B cell (primary cell): ENCODE measurements at regions not wholly inside any gene's neighbourhood (a gene's known extent, or its start where the extent isn't known, plus 50 kb on each side); places are given as distances from the start of the nearest gene placed in this dataset.

Experiments used
- ATAC-seq: fragments of 200-7000 bp; cut with Tn5 transposase; one replicate; pipeline ENCODE4 v1.10.0; 2021; ENCODE audit warnings: low read depth, mild to moderate bottlenecking, moderate number of reproducible peaks, moderate library complexity
- CTCF ChIA-PET: fragments of 350-600 bp; sonication (Branson Sonifier 250); formaldehyde crosslinking; loops from one replicate; lab custom pipeline; 2021; ENCODE audit warnings: antibody characterized with exemption, inconsistent platforms; lab: Charles Lee
- POLR2A ChIA-PET: fragments of 350-600 bp; sonication (Branson Sonifier 250); formaldehyde crosslinking; loops from one replicate; lab custom pipeline; 2021; ENCODE audit warnings: antibody characterized with exemption; lab: Charles Lee
- DNase-seq: peaks from one replicate; pipeline ENCODE4 v3.0.0; 2013
- H2AFZ ChIP-seq: 2 replicates; pipeline ENCODE4 v1.6.1; 2012; ENCODE audit warnings: mild to moderate bottlenecking, low read depth, low read length; ENCODE audit not compliant: insufficient read depth, poor library complexity, severe bottlenecking
- H3K27ac ChIP-seq, 2 donors: 1 replicate in 1 of 2; 2 replicates in 1 of 2; pipeline ENCODE4 v1.5.1; 2012 to 2013; ENCODE audit warnings: low read length in 2 of 2, mild to moderate bottlenecking in 2 of 2, moderate library complexity in 1 of 2
- H3K27me3 ChIP-seq, 4 experiments: fragments of 200-600 bp in 1 of 4; sonication (generic) in 1 of 4; replicated peaks in 1 of 4; 1 replicate in 2 of 4; 2 replicates in 2 of 4; pipeline versions ENCODE4 v1.6.1 to v1.7.0; 2013 to 2016; ENCODE audit warnings: low read length in 3 of 4, mild to moderate bottlenecking in 2 of 4, mixed read lengths in 1 of 4, moderate library complexity in 1 of 4; ENCODE audit not compliant: insufficient read depth in 4 of 4, control insufficient read depth in 3 of 4; ENCODE audit errors: control extremely low read depth in 1 of 4
- H3K36me3 ChIP-seq, 2 experiments: replicated peaks in 1 of 2; 1 replicate in 1 of 2; 2 replicates in 1 of 2; pipeline versions ENCODE4 v1.6.1 to v1.7.1; 2013; ENCODE audit warnings: low read length in 1 of 2; ENCODE audit not compliant: insufficient read depth in 2 of 2, control insufficient read depth in 1 of 2; ENCODE audit errors: control extremely low read depth in 1 of 2, extremely low read depth in 1 of 2
- H3K4me1 ChIP-seq, 2 donors: fragments of 200-600 bp in 1 of 2; sonication (generic) in 1 of 2; 1 replicate in 1 of 2; 2 replicates in 1 of 2; pipeline versions ENCODE4 v1.5.1 to v1.6.1; 2013 to 2017; ENCODE audit warnings: low read length in 2 of 2; ENCODE audit not compliant: control insufficient read depth in 2 of 2, insufficient read depth in 2 of 2
- H3K4me2 ChIP-seq: replicated peaks from 2 replicates; pipeline ENCODE3; 2012; ENCODE audit warnings: mild to moderate bottlenecking, low read depth, low read length; ENCODE audit not compliant: poor library complexity, severe bottlenecking
- H3K4me3 ChIP-seq, 5 experiments: fragments of 200-600 bp in 1 of 5; sonication (generic) in 1 of 5; 1 replicate in 3 of 5; 2 replicates in 2 of 5; pipeline versions ENCODE4 v1.5.1 to v1.7.0; 2011 to 2016; ENCODE audit warnings: low read length in 4 of 5, mild to moderate bottlenecking in 4 of 5, low read depth in 2 of 5, control low read depth in 1 of 5, moderate library complexity in 1 of 5; ENCODE audit not compliant: insufficient read depth in 1 of 5; ENCODE audit errors: control extremely low read depth in 1 of 5, extremely low read depth in 1 of 5
- H3K79me2 ChIP-seq: fragments of 200-600 bp; sonication (generic); one replicate; pipeline ENCODE4 v1.6.0; 2016; ENCODE audit warnings: low read length; ENCODE audit not compliant: control insufficient read depth, insufficient read depth
- H3K9ac ChIP-seq: fragments of 200-600 bp; sonication (generic); 2 replicates; pipeline ENCODE4 v1.6.1; 2017; ENCODE audit warnings: mild to moderate bottlenecking, low read length, moderate library complexity
- H3K9me3 ChIP-seq, 3 donors: one replicate each; pipeline versions ENCODE4 v1.6.1 to v1.7.1; 2013; ENCODE audit warnings: low read length in 2 of 3; ENCODE audit not compliant: control insufficient read depth in 2 of 3, insufficient read depth in 1 of 3; ENCODE audit errors: control extremely low read depth in 1 of 3
- H4K20me1 ChIP-seq: 2 replicates; pipeline ENCODE4 v1.6.0; 2012; ENCODE audit warnings: mild to moderate bottlenecking, low read length; ENCODE audit not compliant: insufficient read depth, control insufficient read depth, poor library complexity, severe bottlenecking
- H3K27ac Mint-ChIP-seq: one replicate; pipeline ENCODE4 v1.8.0; 2021; ENCODE audit warnings: mixed read lengths
- H3K27me3 Mint-ChIP-seq: one replicate; pipeline ENCODE4 v1.8.0; 2021; ENCODE audit warnings: mixed read lengths
- H3K4me1 Mint-ChIP-seq: one replicate; pipeline ENCODE4 v1.8.0; 2021; ENCODE audit warnings: mixed read lengths
- H3K4me3 Mint-ChIP-seq: one replicate; pipeline ENCODE4 v1.8.0; 2021; ENCODE audit warnings: mixed read lengths
- H3K9me3 Mint-ChIP-seq: one replicate; pipeline ENCODE4 v1.8.0; 2022; ENCODE audit warnings: mixed read lengths; ENCODE audit not compliant: insufficient read depth
- EZH2 ChIP-seq: IDR thresholded peaks from 2 replicates; pipeline ENCODE4 v1.6.1; 2012; ENCODE audit warnings: borderline replicate concordance, low read depth, mild to moderate bottlenecking, moderate library complexity, low read length; ENCODE audit not compliant: insufficient read depth, poor library complexity, severe bottlenecking
- WGBS: methylation state at CpG from one replicate; pipeline ENCODE4 v1.1.5; 2013; ENCODE audit warnings: missing lambda C conversion rate; ENCODE audit not compliant: insufficient coverage; 5-methylcytosine and 5-hydroxymethylcytosine counted together
- intact Hi-C: fragments of 100-400 bp; cut with micrococcal nuclease; formaldehyde crosslinking; loops from one replicate; pipeline ENCODE4 v1.10.0; 2022
- TF ChIP-seq, protein P1 (sequence below): fragments of 200-600 bp; IDR thresholded peaks from one replicate; pipeline ENCODE4 v1.8.0; 2022; ENCODE audit warnings: antibody characterized with exemption, mild to moderate bottlenecking

DNA sequence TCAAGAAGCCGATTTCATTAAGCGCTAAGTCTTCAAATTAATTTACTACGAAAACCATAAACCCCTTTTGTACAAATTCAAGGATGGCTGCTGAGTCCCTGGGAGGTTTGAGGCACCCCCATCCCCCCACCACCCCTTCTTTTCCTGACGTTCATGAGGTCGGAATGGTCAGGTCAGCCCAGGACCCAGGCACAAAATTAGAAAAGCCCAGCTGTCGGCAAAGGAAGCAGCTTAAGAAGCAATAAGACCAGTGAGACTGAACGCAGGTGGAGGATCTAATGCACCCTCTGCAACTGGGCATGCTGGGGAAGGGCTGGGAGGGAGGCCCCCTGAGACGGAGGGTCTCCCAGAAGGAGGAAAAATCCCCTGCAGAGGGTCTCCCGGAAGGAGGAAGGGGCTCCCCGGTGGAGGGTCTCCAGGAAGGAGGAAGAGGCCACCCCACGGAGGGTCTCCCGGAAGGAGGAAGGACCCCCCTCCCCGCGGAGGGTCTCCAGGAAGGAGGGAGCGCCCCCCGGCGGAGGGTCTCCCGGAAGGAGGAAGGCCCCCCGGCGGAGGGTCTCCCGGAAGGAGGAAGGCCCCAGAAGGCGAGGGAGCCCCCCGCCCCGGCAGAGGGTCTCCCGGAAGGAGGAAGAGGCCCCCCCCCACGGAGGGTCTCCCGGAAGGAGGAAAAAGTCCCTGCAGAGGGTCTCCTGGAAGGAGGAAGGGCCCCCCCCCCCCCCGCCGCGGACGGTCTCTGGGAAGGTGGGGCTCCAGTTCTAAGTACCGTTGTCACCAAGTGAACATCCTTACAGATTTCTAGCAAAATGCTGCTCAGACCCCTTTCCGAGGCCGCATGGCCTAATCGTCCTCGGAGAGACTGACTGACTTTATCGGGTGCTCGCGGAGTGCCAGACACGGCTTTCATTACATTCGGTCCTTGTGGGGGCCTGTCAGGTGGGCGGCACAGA is 74.4 kb upstream of the FCN1 start:
- H3K27ac ChIP-seq: no peak overlapping the region
- no peaks in the 10 kb centered on the region for H4K20me1 ChIP-seq
- no peak overlapping the region for H3K9ac ChIP-seq
- no peaks in the 10 kb centered on the region for H3K4me1 Mint-ChIP-seq
- no peak overlapping the region for H3K4me3 Mint-ChIP-seq
- TF ChIP-seq, protein P1, sequence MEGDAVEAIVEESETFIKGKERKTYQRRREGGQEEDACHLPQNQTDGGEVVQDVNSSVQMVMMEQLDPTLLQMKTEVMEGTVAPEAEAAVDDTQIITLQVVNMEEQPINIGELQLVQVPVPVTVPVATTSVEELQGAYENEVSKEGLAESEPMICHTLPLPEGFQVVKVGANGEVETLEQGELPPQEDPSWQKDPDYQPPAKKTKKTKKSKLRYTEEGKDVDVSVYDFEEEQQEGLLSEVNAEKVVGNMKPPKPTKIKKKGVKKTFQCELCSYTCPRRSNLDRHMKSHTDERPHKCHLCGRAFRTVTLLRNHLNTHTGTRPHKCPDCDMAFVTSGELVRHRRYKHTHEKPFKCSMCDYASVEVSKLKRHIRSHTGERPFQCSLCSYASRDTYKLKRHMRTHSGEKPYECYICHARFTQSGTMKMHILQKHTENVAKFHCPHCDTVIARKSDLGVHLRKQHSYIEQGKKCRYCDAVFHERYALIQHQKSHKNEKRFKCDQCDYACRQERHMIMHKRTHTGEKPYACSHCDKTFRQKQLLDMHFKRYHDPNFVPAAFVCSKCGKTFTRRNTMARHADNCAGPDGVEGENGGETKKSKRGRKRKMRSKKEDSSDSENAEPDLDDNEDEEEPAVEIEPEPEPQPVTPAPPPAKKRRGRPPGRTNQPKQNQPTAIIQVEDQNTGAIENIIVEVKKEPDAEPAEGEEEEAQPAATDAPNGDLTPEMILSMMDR: no peak
- no peak for TF ChIP-seq EZH2
- H3K4me2 ChIP-seq: no peak overlapping the region
- H3K36me3 ChIP-seq: no peaks in the 10 kb centered on the region
- CTCF ChIA-PET: no interaction called here
- no peak overlapping the region for H2AFZ ChIP-seq
- peaks cover 4% of the 10 kb centered on the region for H3K9me3 Mint-ChIP-seq
- no peaks in the 10 kb centered on the region for H3K27me3 ChIP-seq
- intact Hi-C loops: no loop called here
- no peaks in the 10 kb centered on the region for H3K79me2 ChIP-seq
- no peak for ATAC-seq
- POLR2A ChIA-PET: no interaction called here
- no peak overlapping the region for H3K27ac Mint-ChIP-seq
- DNase-seq: no peak
- no peak overlapping the region for H3K4me3 ChIP-seq
- peaks cover 0 to 25% (median under 1%) of the 10 kb centered on the region in 3 donors for H3K9me3 ChIP-seq
- H3K27me3 Mint-ChIP-seq: peaks cover 10% of the 10 kb centered on the region
- no peaks in the 10 kb centered on the region for H3K4me1 ChIP-seq
- WGBS: 83% methylated on average over 27 of the region's 42 CpGs

DNA sequence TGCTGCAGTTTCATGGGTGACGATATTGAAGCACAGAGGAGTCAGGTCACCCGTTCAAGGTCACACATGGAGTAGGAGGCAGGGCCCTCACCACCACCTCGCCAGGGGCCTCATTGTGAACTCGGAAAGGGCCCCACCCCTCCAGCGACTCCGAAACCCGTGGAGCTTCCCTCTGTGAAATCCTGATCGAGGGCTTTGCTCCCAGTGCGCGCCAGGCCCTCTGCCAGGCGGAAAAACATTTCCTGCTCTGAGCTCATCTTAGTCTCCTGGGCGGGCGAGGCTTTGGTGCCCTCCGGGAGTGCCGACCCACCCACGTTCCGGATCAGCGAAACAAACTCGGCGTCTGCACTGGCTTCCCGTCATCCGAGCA is 75.0 kb upstream of the FCN1 start:
- DNase-seq: no peak
- Mint-ChIP-seq H3K27ac (no peak overlapping the region), H3K9me3 (peaks cover 2% of the 10 kb centered on the region), H3K27me3 (peaks cover 10% of the 10 kb centered on the region), H3K4me3 (no peak overlapping the region), H3K4me1 (no peaks in the 10 kb centered on the region)
- H3K36me3 ChIP-seq: no peaks in the 10 kb centered on the region
- H3K4me1 ChIP-seq: no peaks in the 10 kb centered on the region
- TF ChIP-seq EZH2: no peak
- TF ChIP-seq, protein P1: no peak
- no peak overlapping the region for H2AFZ ChIP-seq
- no peak for ATAC-seq
- no peaks in the 10 kb centered on the region for H3K79me2 ChIP-seq
- no peak overlapping the region for H3K4me3 ChIP-seq
- ChIA-PET POLR2A (no interaction called here), CTCF (no interaction called here)
- no peak overlapping the region for H3K4me2 ChIP-seq
- intact Hi-C loops: no loop called here
- H3K27ac ChIP-seq: no peak overlapping the region
- H3K9ac ChIP-seq: no peak overlapping the region
- H4K20me1 ChIP-seq: no peaks in the 10 kb centered on the region
- 88% methylated on average over 22 of the region's 22 CpGs for WGBS
- no peaks in the 10 kb centered on the region for H3K27me3 ChIP-seq
- H3K9me3 ChIP-seq: peaks cover 0 to 21% (median 0%) of the 10 kb centered on the region in 3 donors
